Stimulated activated CD4-positive, alpha-beta T cell treated with anti-CD3 and anti-CD28 coated beads, Interleukin-15, amount 100 ng/mL, for 1 hour (primary cell): ENCODE measurements at regions not wholly inside any gene's neighbourhood (a gene's known extent, or its start where the extent isn't known, plus 50 kb on each side); places are given as distances from the start of the nearest gene placed in this dataset.
"Not testable (repeated sequence)": the region's sequence is repeated elsewhere in the genome, so short reads cannot be mapped to it uniquely, and the experiment has no call there.

Source experiments
- DNase-seq, 2 donors: peaks; one replicate each; pipeline ENCODE4 v3.0.0-alpha.2; 2020; ENCODE audit warnings: low read depth in 1 of 2, low spot score in 1 of 2

DNA sequence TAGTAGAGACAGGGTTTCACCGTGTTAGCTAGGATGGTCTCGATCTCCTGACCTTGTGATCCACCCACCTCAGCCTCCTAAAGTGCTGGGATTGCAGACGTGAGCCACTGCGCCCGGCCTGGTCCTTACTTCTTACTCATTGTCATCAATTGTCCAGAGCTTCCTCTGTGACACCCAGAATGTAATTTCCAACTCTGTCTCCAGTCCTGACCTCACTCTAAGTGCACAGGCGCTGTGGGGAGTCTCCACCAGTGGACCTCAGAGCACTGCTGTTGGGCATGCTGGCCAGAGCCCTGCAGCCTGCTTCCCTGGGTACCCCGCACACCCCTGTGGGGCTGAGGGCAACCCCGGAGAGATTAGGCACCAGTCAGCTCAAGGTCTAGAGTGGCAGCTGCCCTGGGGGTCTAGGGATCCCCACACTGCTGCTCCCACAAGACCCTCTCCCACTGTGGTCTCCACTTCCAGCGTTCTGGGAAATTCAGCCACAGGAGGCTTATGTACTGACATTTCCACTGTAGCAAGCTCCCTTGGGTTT, 1140.3 kb downstream of the TBC1D22A start:
- DNase-seq: no peak

DNA sequence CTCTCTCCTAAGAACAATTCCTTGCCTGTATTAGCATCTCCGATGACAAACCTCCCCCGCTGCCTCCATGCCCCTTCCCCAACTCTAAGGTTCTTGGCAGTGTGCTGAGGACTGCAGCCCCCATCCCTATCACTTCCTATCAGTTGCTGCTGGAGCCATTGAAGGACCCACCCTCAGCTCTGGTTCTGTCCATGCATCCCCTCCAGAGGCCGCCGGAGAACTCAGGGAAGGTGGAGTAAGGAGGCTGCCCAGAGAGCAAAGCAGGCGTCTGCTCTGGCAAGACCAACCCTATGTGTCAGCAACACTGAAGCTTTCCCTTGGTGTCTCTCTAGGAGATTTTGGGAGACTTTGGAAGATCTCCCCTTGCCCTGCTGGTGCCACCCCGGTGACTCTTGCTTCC, 1139.5 kb downstream of the TBC1D22A start:
- no peak for DNase-seq

DNA sequence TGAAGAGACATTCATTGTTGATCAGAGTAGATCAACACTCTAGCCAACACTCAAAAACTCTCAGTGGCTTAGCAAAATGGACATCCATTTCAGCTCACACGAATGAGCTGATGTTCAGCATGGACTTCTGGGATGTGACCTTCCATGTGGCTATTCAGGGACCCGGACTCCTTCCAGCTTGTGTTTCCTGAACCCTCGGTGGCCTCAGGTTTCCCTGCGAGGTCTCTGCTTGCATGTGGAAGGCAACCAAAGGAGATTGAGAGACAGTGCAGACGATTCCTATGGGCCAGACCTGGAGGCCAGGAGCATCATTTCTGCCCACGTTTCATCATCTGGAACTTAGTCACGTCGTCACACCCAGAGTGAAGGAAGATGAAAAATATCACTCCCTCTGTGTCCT, 1137.4 kb downstream of the TBC1D22A start:
- DNase-seq: no peak

DNA sequence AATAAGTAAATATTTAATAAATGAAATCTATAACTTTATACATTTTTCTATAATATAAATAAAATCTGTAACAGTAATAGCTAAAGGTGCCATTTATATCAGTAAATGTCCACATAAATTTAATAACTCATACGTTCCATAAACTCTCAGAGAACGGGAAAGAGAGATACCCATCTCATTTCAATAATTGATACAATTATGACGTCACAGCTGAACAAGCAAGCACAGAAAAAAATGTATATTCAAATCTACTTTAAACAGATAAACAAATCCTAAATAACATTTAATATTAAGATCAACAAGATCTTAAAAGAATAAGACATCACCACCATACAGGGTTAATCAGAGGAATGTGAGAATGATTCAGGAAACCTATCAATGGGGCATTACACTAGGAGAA, 1136.5 kb downstream of the TBC1D22A start:
- no peak for DNase-seq

DNA sequence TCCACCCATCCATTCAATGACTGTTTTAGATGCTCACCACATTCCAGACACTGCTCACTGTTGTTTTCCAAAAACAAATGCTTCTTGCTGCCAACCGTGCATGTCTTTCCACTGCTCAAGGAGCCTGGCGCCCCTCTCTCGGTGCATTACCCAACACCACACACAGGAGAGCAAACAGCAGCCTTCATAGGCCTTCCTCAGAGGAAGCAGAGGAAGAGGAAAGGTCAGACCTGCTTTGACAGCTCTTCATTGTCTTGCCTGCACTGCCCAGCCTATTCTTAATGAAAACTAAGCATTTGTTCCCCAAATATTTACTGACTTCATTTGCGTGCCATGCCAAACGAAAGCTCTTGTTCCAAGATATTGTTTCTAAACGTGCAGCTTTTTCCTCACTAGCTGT, 1129.2 kb downstream of the TBC1D22A start:
- no peak for DNase-seq

DNA sequence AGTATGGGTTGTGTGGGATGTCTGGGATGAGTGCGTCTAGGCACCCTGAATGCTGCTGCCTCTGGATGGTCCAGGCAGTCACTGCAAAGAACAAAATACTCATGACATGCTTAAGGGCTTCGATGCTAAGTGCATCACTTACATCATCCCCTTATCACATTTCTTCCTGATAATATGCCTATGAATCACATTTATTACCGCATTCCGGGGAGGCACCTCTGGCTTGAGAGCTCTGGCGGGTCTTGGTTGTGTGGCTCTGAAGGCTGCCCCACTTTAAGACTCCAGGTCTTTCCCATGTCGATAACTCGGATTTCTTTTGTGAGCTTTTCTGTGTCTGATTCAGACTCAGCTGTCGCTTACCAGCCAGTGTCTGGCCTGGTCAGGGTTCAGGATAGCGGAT, 1126.4 kb downstream of the TBC1D22A start:
- DNase-seq: no peak

DNA sequence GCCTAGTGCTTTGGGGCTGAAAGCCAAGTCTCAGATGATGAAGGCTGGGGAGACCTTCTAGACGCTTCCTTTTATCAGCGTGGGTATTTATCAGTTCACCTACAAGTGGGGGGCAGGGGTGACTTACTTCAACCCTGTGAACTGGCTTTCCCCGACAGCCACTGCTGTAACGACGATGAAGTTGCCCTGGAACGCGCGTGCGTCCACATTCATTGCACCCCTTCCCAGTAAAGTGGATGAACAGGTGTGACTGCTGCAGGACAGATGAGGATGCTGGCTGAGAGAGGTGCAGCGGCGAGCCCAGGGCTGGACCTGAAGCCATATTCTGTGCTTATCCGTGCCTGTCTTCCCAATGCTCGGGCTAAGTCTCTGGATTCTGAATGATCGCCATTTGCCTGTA, 1122.3 kb downstream of the TBC1D22A start:
- no peak for DNase-seq

DNA sequence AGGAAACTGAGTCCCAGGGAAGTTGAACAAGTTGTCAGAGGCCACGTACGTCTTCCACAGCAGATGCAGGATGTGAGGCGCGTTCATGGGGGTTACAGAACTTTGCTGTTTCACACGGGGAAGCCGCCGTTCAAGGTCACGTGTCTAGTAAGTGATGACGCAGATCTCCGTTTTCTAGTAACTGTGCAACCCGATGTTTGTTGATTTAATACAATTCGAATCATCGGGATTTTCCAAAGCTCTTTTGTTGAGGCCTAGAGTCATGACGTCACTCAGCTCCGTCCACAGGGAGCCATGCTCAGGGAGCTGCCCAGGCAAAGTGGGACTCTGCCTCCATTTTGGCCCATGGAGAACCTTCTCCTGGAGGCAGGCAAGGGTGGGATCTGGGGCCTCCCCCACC, 1121.8 kb downstream of the TBC1D22A start:
- no peak for DNase-seq

DNA sequence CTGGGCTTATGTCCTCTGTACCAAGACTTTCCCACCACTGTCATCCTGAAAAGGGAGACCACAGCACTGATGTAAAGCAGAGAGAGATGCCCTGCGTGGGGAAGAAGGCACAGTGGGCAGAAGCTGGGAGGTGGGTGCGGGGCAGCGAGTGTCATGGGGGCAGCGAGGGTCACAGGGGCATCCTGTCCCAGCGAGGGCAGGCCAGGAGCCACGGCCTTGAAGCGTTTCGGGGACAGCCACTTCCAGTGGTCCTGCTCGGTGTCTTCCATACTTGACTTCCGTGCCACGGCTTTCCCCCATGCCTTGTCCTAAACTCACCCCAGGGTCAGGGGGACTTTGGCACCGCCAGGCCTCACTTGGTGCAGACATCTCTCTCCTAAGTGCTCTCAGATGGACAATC, 1121.3 kb downstream of the TBC1D22A start:
- no peak for DNase-seq

DNA sequence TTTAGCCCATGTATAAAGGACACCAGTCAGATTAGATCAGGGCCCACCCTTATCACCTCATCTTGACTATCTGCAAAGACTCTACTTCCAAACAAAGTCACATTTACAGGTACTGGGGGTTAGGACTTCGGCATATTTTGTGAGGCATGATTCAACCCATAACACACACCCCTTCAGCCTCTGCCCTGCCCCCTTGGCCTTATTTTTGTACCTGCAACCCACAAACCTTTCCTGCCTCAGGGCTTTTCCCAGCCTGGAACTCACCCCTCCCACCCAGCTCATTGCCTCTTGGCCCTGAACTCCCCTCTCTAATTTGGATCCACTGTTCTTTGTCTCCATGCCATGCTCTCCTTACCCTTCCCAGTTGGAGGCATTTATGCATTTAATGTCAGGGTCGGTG, 1116.9 kb downstream of the TBC1D22A start:
- DNase-seq: no peak

DNA sequence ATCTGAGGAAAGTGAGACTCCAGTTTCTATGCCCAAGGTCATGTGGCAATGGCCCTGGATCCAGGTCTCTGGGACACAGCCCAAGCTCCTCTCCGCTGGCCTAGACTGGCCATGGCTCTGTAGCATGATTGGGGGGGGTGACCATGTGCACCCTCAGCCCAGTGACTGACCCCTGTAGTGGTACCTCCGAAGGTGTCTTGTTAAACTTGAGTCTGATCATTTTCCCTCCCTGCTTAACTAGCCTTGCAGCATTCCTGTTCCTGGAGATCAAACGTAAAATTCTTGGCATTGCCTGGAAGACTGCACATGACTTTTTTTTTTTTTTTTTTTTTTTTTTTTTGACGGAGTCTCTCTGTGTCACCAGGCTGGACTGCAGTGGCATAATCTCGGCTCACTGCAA, 1116.0 kb downstream of the TBC1D22A start:
- no peak for DNase-seq

DNA sequence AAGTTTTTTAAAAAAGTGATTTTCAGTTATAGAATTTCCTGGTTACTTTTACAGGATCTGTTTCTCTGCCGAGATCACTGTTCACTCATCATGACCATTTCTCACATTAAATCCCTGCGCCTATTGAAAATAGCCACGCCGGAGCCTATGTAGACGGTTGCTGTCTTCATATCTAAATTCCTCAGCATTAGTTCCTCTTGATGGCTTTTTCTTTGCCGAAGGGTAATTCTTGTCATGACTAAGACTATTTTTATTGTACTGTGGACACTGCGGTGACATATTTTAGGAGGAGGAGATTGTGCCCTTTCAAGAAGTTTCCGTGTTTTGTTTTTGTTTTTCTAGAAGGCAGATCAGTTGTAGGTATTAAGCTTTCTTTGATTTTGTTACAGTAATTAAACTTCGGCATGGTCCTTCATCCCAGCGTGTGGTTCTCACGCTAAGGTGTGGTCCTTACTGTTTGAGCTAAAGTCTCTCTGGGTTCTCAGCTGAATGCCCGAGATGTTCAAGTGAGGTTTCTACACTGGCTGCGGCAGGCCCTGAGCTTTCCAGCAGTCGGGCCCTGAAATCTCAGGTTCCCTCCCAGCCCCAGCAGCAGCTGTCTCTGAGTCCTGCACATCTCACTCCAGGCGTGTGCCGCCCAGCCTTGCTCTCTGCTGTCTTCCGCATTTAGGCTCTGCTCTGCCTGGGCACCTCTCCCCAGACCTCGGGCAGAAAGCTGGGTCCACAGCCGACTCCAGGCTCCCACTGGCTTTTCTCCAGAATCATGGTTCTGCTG, 1110.5 kb downstream of the TBC1D22A start:
- DNase-seq: no peak

DNA sequence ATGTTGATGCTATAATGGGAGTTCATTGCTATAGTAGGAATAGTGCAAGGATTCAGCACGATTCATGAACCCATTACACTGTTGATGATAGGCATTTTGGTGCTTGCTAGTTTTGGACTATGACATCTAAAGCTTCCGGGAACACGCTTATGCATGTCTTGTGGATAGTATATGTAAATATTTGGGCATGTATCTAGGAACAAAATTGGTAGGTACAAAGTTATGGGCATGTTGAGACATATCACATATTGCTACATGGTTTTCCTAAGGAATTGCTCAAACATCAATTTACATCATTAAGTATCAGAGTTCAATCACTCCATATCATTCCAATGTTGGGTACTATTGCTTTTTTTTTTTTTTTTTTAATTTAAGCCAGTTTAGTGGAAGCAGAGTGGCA, 1103.2 kb downstream of the TBC1D22A start:
- no peak for DNase-seq

DNA sequence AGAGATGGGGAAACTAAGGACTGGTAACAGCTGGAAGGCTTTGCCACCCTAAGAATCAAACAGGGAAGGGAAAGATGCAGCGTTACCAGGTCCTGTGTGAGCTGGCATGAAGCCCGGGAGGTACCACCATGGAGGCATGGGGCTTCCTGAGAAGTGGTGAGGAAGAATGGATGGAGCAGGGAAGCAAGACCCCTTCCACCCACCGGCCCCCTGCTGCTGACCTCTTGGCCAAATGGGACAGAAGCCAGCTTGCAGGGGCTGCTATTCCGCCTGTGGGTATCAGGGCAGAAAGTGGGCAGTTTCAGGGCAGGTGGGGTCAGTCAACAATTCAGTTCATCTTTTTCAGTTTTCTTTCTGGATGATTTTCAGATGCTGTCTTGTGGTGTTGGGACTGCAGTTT, 1099.9 kb downstream of the TBC1D22A start:
- DNase-seq: no peak

DNA sequence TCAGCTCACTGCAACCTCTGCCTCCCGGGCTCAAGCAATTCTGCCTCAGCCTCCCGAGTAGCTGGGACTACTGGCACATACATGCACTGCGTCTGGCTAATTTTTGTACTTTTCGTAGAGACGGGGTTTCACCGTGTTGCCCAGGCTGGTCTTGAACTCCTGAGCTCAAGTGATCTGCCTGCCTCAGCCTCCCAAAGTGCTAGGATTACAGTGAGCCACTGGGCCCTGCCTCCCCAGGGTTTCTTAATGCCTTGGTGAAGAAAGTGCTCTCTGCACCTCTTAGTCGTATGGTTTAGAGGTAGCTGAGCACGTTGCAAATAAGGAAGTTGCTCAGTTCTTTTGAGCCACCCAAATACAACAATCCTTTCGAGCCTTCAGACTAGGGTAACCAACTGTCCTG, 1098.5 kb downstream of the TBC1D22A start:
- not testable (repeated sequence) for DNase-seq

DNA sequence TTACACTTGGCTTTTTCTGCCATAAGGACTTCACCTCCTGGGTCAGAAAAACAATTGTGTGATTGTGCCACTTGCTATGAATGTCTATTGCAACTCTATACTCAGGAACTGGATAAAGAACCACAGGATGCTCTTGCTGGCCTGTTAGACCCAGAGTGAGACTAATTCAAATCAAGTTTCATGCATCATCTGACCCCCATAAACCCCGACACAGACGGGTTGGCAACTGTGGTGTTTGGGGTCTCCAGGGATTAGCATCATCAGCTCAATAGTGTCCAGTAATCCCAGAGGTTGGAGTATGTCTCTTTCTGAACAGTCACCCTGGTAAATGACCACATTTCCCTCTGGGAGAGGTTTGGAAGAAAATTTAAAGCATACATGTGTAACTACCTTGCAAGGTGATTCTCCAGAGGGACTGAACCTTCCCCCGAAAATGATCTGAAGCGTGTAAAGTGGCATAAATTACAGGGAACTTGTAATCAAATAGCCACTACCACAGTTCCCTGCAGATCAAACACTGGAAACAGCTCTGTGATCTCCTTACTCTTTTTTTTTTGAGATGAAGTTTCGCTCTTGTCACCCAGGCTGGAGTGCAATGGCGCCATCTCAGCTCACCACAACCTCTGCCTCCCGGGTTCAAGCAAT, 1097.6 kb downstream of the TBC1D22A start:
- DNase-seq: no peak

DNA sequence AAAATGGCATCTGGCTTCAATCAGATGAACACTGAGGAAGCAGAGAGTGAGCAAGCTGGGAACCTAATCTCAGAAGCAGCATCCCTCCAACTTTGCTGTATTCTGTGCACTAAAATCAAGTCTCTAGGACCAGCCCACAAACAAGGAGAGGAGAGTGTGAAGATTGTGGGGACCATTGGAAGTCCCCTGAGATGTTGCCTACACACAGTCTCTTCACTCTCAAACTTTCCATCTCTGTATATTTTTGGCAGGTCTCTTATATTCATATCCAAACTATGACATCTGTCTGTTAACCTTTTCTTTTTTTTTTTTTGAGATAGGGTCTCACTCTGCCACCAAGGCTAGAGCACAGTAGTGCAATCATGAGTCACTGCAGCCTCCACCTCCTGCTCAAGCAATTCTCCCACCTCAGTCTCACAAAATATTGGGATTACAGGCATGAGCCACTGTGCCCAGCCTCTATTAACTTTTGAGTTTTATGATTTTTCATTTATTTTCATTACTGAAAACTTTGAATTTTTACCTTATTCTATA, 1096.4 kb downstream of the TBC1D22A start:
- DNase-seq: no peak

DNA sequence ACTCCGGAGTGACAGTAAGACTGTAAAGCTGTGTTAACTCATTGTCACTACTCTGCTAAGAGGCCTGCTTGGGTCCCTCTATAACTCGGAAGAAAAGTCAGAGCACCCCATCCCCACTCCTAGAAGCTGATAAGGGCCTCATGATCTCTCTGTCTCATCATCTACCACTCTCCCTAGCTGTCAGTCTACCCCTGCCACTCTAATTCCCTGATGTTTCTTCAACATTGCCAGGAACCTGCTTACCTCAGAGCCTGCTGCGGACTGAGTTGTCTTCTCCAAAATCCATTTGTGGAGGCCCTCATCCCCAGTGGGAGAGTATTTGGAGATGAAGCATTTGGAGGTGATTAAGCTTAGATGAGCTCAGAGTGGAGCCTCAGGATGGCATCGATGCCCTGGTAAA, 1092.2 kb downstream of the TBC1D22A start:
- DNase-seq: no peak

DNA sequence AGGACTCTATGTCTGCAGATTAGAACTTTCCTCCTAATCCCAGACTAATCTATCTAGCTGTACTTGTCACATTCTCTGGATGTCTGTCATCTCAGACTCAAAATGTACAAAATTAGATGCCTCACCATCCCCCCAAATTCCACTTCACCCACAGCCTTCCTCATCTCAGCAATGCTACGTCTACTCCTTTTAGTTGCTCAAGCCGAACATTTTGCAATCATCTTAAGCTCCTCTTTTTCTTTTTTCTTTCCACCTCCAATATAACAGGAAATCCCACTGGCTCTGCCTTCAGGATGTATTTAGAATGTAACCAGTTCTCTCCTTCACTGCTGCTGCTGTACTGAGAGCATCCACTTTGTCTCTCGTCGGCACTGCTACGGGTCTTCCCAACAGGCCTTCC, 1091.8 kb downstream of the TBC1D22A start:
- DNase-seq: no peak

DNA sequence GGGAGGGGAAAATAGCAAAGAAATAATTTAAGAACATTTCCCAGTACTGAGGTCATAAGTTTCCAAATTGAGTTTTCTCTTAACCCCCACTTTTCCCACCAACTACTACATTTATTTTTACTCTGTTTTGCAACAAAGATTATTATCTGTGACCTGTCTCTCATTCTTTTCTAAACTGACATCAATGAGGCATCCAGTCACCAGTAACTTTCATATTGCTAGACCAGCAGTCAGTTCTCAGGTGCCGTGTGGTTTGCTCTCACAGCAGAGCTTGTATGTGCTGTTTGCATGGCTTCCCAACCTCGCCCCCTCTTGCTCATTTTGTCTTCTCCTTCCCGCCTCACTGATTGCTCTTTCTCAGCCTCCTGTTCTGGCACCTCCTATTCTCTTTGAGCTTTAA, 1091.3 kb downstream of the TBC1D22A start:
- no peak for DNase-seq

DNA sequence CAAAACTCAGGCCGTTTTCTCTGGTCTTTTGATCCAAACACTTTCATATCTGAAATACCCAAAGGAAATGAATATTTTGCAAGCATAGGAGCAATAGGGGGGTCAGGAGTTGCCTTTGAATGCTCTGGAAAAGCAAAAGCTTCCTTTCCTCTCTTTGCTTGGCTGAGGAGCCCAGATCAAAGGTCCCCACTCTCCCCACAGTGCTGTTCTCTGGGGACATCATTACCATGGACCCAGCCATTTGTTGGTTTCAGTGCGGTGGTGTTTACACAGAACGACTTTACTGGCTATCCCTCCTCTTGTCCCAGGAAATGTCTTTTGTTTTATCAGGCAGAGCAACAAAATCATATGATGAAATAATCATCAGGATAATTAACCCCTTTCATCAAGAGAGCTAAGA, 1089.1 kb downstream of the TBC1D22A start:
- no peak for DNase-seq

DNA sequence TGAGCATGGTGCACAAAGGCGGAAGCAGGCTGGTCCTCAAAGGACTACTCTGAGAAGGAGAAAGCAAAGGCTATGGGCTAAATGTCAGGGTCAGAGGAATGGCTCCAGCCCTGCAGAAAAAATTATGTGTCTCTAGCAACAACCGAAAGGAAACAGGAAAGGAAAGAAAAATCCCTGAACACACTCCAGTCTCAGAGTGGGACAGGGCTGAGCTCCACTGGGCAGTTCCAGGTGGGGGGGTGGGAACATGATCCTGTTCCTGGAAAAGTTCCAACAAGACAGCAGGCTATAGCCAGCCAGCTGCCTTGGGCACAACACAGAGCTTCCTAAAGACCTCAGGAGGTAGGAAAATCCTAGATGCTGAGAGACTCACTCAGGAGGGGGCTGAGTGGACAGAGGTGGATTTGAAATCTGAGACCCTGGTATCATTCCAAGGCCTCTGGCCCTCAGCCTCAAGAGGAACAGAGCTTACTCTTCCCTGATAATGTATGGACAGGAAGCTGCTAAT, 1088.2 kb downstream of the TBC1D22A start:
- no peak for DNase-seq
